ENCODE measurements at regions not wholly inside any gene's neighbourhood (a gene's known extent, or its start where the extent isn't known, plus 50 kb on each side); places are given as distances from the start of the nearest gene placed in this dataset.

DNA sequence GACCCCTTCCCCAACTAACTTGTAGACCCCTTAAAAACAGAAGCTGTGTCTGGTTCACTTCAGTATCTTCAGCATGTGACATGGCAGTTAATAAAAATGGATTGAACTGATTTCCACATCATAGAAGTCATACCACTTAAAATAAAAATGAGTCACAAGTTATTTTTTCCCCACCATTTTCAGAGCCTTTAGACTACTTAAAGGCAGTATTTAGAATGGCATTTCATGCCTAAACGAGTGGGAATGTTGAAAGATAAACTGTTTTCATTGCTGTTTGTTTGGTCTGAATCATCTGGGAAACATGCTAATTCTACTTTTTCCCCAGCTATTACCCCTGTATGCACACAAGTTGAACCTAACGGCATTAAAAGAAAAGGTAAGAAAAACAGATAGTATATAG, 324.0 kb downstream of the RAB38 start:
- DNase-seq (ENCODE audit: low spot score), result no peak
- no peaks in the 10 kb centered on the region for H3K9me3 Mint-ChIP-seq
- H3K4me3 Mint-ChIP-seq, result no peak overlapping the region
- H3K36me3 Mint-ChIP-seq, result no peaks in the 10 kb centered on the region
- no peak overlapping the region for H3K27ac Mint-ChIP-seq
- no peaks in the 10 kb centered on the region for H3K4me1 Mint-ChIP-seq
- ChIA-PET POLR2A (no interaction called here), CTCF (no interaction called here)
- TF ChIP-seq PRRX2 (CRISPR knock-in tag; IDR thresholded peaks at IDR 0.05), result no peak
- TF ChIP-seq E2F4 (CRISPR knock-in tag; IDR thresholded peaks at IDR 0.05; ENCODE audit: borderline replicate concordance, low read depth), result no peak
- no peak for TF ChIP-seq ZNF423 (CRISPR knock-in tag; IDR thresholded peaks at IDR 0.05)
- TF ChIP-seq ATF1 (CRISPR knock-in tag; IDR thresholded peaks at IDR 0.05), result no peak
- no peak for TF ChIP-seq NFE2L1 (CRISPR knock-in tag; IDR thresholded peaks at IDR 0.05)
- TF ChIP-seq MYBL2 (CRISPR knock-in tag; IDR thresholded peaks at IDR 0.05), result no peak
- no peak for TF ChIP-seq SMAD3 (CRISPR knock-in tag; IDR thresholded peaks at IDR 0.05; ENCODE audit: borderline replicate concordance)
- no peak for TF ChIP-seq ZNF232 (CRISPR knock-in tag; IDR thresholded peaks at IDR 0.05)
- TF ChIP-seq ZNF532 (CRISPR knock-in tag; IDR thresholded peaks at IDR 0.05; ENCODE audit: borderline replicate concordance), result no peak
- no peak for ATAC-seq
- no peaks in the 10 kb centered on the region for H3K27me3 Mint-ChIP-seq (ENCODE audit: low read depth)

GRCh38 chr11:87849216-87849615, 326.0 kb downstream of the RAB38 start:
- Mint-ChIP-seq H3K9me3 (no peaks in the 10 kb centered on the region), H3K27ac (no peak overlapping the region), H3K36me3 (no peaks in the 10 kb centered on the region), H3K4me1 (no peaks in the 10 kb centered on the region), H3K4me3 (no peak overlapping the region), H3K27me3 (ENCODE audit: low read depth) (no peaks in the 10 kb centered on the region)
- POLR2A ChIA-PET, result no interaction called here
- CTCF ChIA-PET, result interaction anchor here (1.2 kb wide), 1 partner anchor 29 kb away, joined by 3 read pairs; no protein-coding TSS in a partner anchor
- DNase-seq (ENCODE audit: low spot score) (no peak), ATAC-seq (no peak)
- TF ChIP-seq MLX (CRISPR knock-in tag; IDR thresholded peaks at IDR 0.05) (no peak), ZNF671 (CRISPR knock-in tag; IDR thresholded peaks at IDR 0.05) (no peak), AFF4 (CRISPR knock-in tag; IDR thresholded peaks at IDR 0.05; ENCODE audit: borderline replicate concordance) (no peak), NFE2L1 (CRISPR knock-in tag; IDR thresholded peaks at IDR 0.05) (no peak), NFATC4 (CRISPR knock-in tag; IDR thresholded peaks at IDR 0.05) (no peak), MYBL2 (CRISPR knock-in tag; IDR thresholded peaks at IDR 0.05) (no peak), HMGA2 (CRISPR knock-in tag; IDR thresholded peaks at IDR 0.05) (no peak), CBFB (CRISPR knock-in tag; IDR thresholded peaks at IDR 0.05; ENCODE audit: low read depth) (no peak), KAT7 (CRISPR knock-in tag; IDR thresholded peaks at IDR 0.05; ENCODE audit: borderline replicate concordance) (no peak), ZNF121 (CRISPR knock-in tag; IDR thresholded peaks at IDR 0.05) (no peak), ZNF263 (CRISPR knock-in tag; IDR thresholded peaks at IDR 0.05; ENCODE audit: low read depth) (no peak), ATF2 (CRISPR knock-in tag; IDR thresholded peaks at IDR 0.05; ENCODE audit: borderline replicate concordance, low read depth) (no peak), FOXP4 (CRISPR knock-in tag; IDR thresholded peaks at IDR 0.05) (no peak)
- TF ChIP-seq, protein P1, sequence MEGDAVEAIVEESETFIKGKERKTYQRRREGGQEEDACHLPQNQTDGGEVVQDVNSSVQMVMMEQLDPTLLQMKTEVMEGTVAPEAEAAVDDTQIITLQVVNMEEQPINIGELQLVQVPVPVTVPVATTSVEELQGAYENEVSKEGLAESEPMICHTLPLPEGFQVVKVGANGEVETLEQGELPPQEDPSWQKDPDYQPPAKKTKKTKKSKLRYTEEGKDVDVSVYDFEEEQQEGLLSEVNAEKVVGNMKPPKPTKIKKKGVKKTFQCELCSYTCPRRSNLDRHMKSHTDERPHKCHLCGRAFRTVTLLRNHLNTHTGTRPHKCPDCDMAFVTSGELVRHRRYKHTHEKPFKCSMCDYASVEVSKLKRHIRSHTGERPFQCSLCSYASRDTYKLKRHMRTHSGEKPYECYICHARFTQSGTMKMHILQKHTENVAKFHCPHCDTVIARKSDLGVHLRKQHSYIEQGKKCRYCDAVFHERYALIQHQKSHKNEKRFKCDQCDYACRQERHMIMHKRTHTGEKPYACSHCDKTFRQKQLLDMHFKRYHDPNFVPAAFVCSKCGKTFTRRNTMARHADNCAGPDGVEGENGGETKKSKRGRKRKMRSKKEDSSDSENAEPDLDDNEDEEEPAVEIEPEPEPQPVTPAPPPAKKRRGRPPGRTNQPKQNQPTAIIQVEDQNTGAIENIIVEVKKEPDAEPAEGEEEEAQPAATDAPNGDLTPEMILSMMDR (IDR thresholded peaks at IDR 0.05), result no peak
